ENCODE measurements at regions not wholly inside any gene's neighbourhood (a gene's known extent, or its start where the extent isn't known, plus 50 kb on each side); places are given as distances from the start of the nearest gene placed in this dataset.

DNA sequence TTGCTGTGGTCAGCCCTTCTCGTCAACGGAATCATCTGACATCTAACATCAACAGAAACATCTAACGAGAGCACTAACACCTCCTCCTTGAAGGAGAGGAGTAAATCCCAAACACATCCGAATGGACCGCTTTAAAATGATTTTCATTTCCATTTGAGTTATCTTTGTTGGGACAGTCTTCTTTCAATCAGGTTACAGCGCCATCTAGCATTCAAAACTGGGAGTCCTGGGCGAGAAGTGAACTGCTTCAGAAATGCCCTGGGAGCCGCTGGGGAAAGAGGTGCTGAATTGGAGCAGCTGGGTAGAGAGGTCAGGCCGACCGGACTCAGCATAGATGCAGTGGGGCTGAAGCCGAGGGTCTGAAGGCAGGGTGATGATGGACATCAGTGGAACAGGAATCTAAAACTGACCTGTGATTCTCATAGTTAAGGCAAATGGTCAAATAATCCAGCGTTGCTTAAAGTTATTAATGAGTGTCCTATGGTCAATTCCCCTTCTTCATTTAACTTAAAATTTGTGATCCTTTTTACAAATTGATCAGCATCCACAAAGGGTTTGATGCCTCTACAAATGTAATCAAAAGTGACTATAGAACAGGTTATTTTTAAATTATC, 170.0 kb upstream of the NDN start:
- DNase-seq (ENCODE audit: low read depth in 2 of 2) = peak; percentile 7 to 57
- TF ChIP-seq, protein P1, sequence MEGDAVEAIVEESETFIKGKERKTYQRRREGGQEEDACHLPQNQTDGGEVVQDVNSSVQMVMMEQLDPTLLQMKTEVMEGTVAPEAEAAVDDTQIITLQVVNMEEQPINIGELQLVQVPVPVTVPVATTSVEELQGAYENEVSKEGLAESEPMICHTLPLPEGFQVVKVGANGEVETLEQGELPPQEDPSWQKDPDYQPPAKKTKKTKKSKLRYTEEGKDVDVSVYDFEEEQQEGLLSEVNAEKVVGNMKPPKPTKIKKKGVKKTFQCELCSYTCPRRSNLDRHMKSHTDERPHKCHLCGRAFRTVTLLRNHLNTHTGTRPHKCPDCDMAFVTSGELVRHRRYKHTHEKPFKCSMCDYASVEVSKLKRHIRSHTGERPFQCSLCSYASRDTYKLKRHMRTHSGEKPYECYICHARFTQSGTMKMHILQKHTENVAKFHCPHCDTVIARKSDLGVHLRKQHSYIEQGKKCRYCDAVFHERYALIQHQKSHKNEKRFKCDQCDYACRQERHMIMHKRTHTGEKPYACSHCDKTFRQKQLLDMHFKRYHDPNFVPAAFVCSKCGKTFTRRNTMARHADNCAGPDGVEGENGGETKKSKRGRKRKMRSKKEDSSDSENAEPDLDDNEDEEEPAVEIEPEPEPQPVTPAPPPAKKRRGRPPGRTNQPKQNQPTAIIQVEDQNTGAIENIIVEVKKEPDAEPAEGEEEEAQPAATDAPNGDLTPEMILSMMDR (conservative IDR thresholded peaks at IDR 0.05 in 1 of 2, IDR thresholded peaks at IDR 0.05 in 1 of 2; ENCODE audit: low read depth in 1 of 2, low read length in 2 of 2) = peak; percentile 18 to 57
- no peak for TF ChIP-seq EZH2 (IDR thresholded peaks at IDR 0.05; ENCODE audit: low read length, missing control alignments)
- Histone ChIP-seq H3K4me3 (replicated peaks in 1 of 4; ENCODE audit: control extremely low read depth in 1 of 4, insufficient read depth in 1 of 4, low read depth in 3 of 4, low read length in 4 of 4) (no peak overlapping the region), H3K27me3 (ENCODE audit: control insufficient read depth, insufficient read depth, low read length) (no peaks in the 10 kb centered on the region), H3K9me3 (ENCODE audit: control insufficient read depth, insufficient read depth, low read depth, low read length) (no peaks in the 10 kb centered on the region), H4K20me1 (ENCODE audit: control insufficient read depth, extremely low read depth, insufficient read depth, low read length) (no peaks in the 10 kb centered on the region), H3K36me3 (ENCODE audit: control insufficient read depth, insufficient read depth, low read length) (no peaks in the 10 kb centered on the region), H3K79me2 (ENCODE audit: control insufficient read depth, insufficient read depth, low read length) (no peaks in the 10 kb centered on the region), H3K9ac (ENCODE audit: insufficient read depth, low read length) (no peak overlapping the region), H3K27ac (ENCODE audit: insufficient read depth, low read length) (no peak overlapping the region), H2AFZ (ENCODE audit: low read length) (no peak overlapping the region), H3K4me1 (ENCODE audit: control insufficient read depth, extremely low read depth, insufficient read depth, low read length) (no peaks in the 10 kb centered on the region), H3K4me2 (ENCODE audit: extremely low read depth, insufficient read depth, low read length) (no peak overlapping the region)

GRCh38 chr15:23859008-23859407, 171.9 kb upstream of the NDN start:
- H3K9ac ChIP-seq (ENCODE audit: insufficient read depth, low read length) = no peak overlapping the region
- no peak for TF ChIP-seq EZH2 (IDR thresholded peaks at IDR 0.05; ENCODE audit: low read length, missing control alignments)
- TF ChIP-seq, protein P1 (conservative IDR thresholded peaks at IDR 0.05 in 1 of 2, IDR thresholded peaks at IDR 0.05 in 1 of 2; ENCODE audit: low read depth in 1 of 2, low read length in 2 of 2) = no peak

GRCh38 chr15:23860290-23861245, 173.5 kb upstream of the NDN start:
- Histone ChIP-seq H3K36me3 (ENCODE audit: control insufficient read depth, insufficient read depth, low read length) (no peaks in the 10 kb centered on the region), H3K27me3 (ENCODE audit: control insufficient read depth, insufficient read depth, low read length) (no peaks in the 10 kb centered on the region), H2AFZ (ENCODE audit: low read length) (no peak overlapping the region), H3K9me3 (ENCODE audit: control insufficient read depth, insufficient read depth, low read depth, low read length) (no peaks in the 10 kb centered on the region), H3K4me2 (ENCODE audit: extremely low read depth, insufficient read depth, low read length) (no peak overlapping the region), H3K4me1 (ENCODE audit: control insufficient read depth, extremely low read depth, insufficient read depth, low read length) (no peaks in the 10 kb centered on the region), H3K79me2 (ENCODE audit: control insufficient read depth, insufficient read depth, low read length) (no peaks in the 10 kb centered on the region), H3K27ac (ENCODE audit: insufficient read depth, low read length) (no peak overlapping the region), H3K9ac (ENCODE audit: insufficient read depth, low read length) (no peak overlapping the region), H4K20me1 (ENCODE audit: control insufficient read depth, extremely low read depth, insufficient read depth, low read length) (no peaks in the 10 kb centered on the region), H3K4me3 (replicated peaks in 1 of 4; ENCODE audit: control extremely low read depth in 1 of 4, insufficient read depth in 1 of 4, low read depth in 3 of 4, low read length in 4 of 4) (no peak overlapping the region)
- no peak for DNase-seq (ENCODE audit: low read depth in 2 of 2)
- no peak for TF ChIP-seq EZH2 (IDR thresholded peaks at IDR 0.05; ENCODE audit: low read length, missing control alignments)
- TF ChIP-seq, protein P1 (conservative IDR thresholded peaks at IDR 0.05 in 1 of 2, IDR thresholded peaks at IDR 0.05 in 1 of 2; ENCODE audit: low read depth in 1 of 2, low read length in 2 of 2) = no peak

More at GRCh38 chr15:23859008-23859407, 171.9 kb upstream of the NDN start:
- H3K4me3 ChIP-seq (replicated peaks in 1 of 4; ENCODE audit: control extremely low read depth in 1 of 4, insufficient read depth in 1 of 4, low read depth in 3 of 4, low read length in 4 of 4) = no peak overlapping the region
- H3K9me3 ChIP-seq (ENCODE audit: control insufficient read depth, insufficient read depth, low read depth, low read length) = no peaks in the 10 kb centered on the region
- no peaks in the 10 kb centered on the region for H3K27me3 ChIP-seq (ENCODE audit: control insufficient read depth, insufficient read depth, low read length)
- H3K4me1 ChIP-seq (ENCODE audit: control insufficient read depth, extremely low read depth, insufficient read depth, low read length) = no peaks in the 10 kb centered on the region
- H3K27ac ChIP-seq (ENCODE audit: insufficient read depth, low read length) = no peak overlapping the region
- H3K36me3 ChIP-seq (ENCODE audit: control insufficient read depth, insufficient read depth, low read length) = no peaks in the 10 kb centered on the region
- no peak overlapping the region for H3K4me2 ChIP-seq (ENCODE audit: extremely low read depth, insufficient read depth, low read length)
- H2AFZ ChIP-seq (ENCODE audit: low read length) = no peak overlapping the region
- H4K20me1 ChIP-seq (ENCODE audit: control insufficient read depth, extremely low read depth, insufficient read depth, low read length) = no peaks in the 10 kb centered on the region
- DNase-seq (ENCODE audit: low read depth in 2 of 2) = no peak
- H3K79me2 ChIP-seq (ENCODE audit: control insufficient read depth, insufficient read depth, low read length) = no peaks in the 10 kb centered on the region

Measured in fibroblast of lung (primary cell).